ENCODE measurements at regions not wholly inside any gene's neighbourhood (a gene's known extent, or its start where the extent isn't known, plus 50 kb on each side); places are given as distances from the start of the nearest gene placed in this dataset.

DNA sequence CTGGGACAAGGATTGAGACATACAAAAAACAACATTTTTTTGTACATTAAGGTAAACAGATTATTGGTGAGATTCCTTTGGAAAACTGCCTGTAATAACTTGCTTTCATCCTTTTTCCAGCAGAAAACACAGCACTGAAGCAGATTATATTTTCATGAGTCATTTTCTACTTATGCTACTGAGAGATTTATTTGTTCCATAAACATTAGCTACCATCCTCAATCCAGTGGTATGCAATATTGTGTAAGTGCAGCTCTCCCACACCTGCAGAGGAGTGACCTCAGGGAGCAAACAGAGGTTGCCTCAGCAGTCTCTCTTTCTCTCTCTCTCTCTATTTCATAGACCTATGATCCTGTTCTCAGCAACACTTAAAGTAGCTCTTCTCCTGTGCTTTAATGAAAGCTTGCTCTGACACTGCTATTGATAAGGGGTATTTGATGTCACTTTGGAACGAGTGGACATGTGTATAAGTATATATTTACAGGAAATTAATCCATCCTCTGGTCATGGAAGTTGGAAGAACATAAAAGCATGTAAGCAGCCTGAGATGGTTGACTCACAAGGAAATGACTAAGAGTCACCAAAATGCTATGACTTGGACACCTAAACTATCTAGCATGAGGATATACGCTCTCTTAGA, 163.7 kb upstream of the SPANXC start:
- Histone ChIP-seq H3K4me1 (ENCODE audit: insufficient read depth, low read length) (no peaks in the 10 kb centered on the region; the same call in 1 of the 2 replicates), H3K9ac (ENCODE audit: extremely low read depth, insufficient read length, low read length) (no peak overlapping the region), H4K8ac (replicated peaks; ENCODE audit: insufficient read length, low read depth, low read length) (no peak overlapping the region), H3K23ac (ENCODE audit: insufficient read length, low read depth, low read length) (no peak overlapping the region), H2AFZ (ENCODE audit: low read length) (no peak overlapping the region), H2AK5ac (ENCODE audit: insufficient read length, low read length) (no peak overlapping the region), H4K20me1 (ENCODE audit: control insufficient read depth, insufficient read depth, insufficient read length) (no peaks in the 10 kb centered on the region), H4K5ac (ENCODE audit: insufficient read length, low read depth, low read length) (no peak overlapping the region), H3K9me3 (ENCODE audit: control insufficient read depth, low read depth, low read length) (peaks cover 26% of the 10 kb centered on the region), H3K4ac (ENCODE audit: low read depth, low read length) (no peak overlapping the region), H3K79me1 (ENCODE audit: insufficient read depth, low read depth, low read length, poor library complexity, severe bottlenecking) (no peaks in the 10 kb centered on the region), H3K56ac (ENCODE audit: insufficient read length, low read depth, low read length) (no peak overlapping the region), H2BK15ac (ENCODE audit: low read depth, low read length) (no peak overlapping the region), H3T11ph (ENCODE audit: low read length) (no peak overlapping the region), H2BK20ac (ENCODE audit: low read depth, low read length, poor library complexity, severe bottlenecking) (no peak overlapping the region), H3K23me2 (ENCODE audit: insufficient read length, low read depth, low read length, poor library complexity, severe bottlenecking) (no peaks in the 10 kb centered on the region), H3K79me2 (ENCODE audit: insufficient read depth, low read length) (no peaks in the 10 kb centered on the region; the same call in 1 of the 2 replicates), H3K14ac (ENCODE audit: insufficient read depth, low read length) (no peak overlapping the region), H3K18ac (ENCODE audit: insufficient read length, low read depth, low read length) (no peak overlapping the region), H2BK120ac (ENCODE audit: low read depth, low read length, poor library complexity, severe bottlenecking) (no peak overlapping the region), H3K27ac (ENCODE audit: insufficient read length, low read depth, low read length) (no peak overlapping the region), H3K4me2 (ENCODE audit: insufficient read depth, insufficient read length, low read length) (no peak overlapping the region), H2BK5ac (ENCODE audit: insufficient read length, low read length) (no peak overlapping the region), H2BK12ac (ENCODE audit: insufficient read length, low read depth, low read length) (no peak overlapping the region), H4K91ac (ENCODE audit: insufficient read length, low read depth, low read length) (no peak overlapping the region), H3K27me3 (ENCODE audit: insufficient read depth, low read length) (no peaks in the 10 kb centered on the region)
- no peaks in the 10 kb centered on the region for H3K27me3 Mint-ChIP-seq (ENCODE audit: low read depth)
- WGBS (ENCODE audit: extremely low coverage, insufficient read length, low lambda C conversion rate), result no CpG with 5 or more reads among the region's 2 CpGs
- no peak for DNase-seq
- no peak overlapping the region; a peak in 1 of 7 replicates for H3K27ac Mint-ChIP-seq
- peaks cover 2% of the 10 kb centered on the region in 2 experiments; a peak in 2 of 4 replicates for H3K4me1 Mint-ChIP-seq
- H3K4me3 Mint-ChIP-seq, result no peak overlapping the region
- H3K36me3 Mint-ChIP-seq (ENCODE audit: insufficient read depth in 1 of 3, low read depth in 3 of 3), result no peaks in the 10 kb centered on the region; a peak in 1 of 7 replicates
- TF ChIP-seq, protein P1, sequence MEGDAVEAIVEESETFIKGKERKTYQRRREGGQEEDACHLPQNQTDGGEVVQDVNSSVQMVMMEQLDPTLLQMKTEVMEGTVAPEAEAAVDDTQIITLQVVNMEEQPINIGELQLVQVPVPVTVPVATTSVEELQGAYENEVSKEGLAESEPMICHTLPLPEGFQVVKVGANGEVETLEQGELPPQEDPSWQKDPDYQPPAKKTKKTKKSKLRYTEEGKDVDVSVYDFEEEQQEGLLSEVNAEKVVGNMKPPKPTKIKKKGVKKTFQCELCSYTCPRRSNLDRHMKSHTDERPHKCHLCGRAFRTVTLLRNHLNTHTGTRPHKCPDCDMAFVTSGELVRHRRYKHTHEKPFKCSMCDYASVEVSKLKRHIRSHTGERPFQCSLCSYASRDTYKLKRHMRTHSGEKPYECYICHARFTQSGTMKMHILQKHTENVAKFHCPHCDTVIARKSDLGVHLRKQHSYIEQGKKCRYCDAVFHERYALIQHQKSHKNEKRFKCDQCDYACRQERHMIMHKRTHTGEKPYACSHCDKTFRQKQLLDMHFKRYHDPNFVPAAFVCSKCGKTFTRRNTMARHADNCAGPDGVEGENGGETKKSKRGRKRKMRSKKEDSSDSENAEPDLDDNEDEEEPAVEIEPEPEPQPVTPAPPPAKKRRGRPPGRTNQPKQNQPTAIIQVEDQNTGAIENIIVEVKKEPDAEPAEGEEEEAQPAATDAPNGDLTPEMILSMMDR (conservative IDR thresholded peaks at IDR 0.05), result no peak
- peaks cover 50 to 51% of the 10 kb centered on the region in 2 experiments for H3K9me3 Mint-ChIP-seq
